ENCODE measurements at regions not wholly inside any gene's neighbourhood (a gene's known extent, or its start where the extent isn't known, plus 50 kb on each side); places are given as distances from the start of the nearest gene placed in this dataset.

GRCh38 chr7:136128050-136128449 is 150.9 kb upstream of the MTPN start:
- Histone ChIP-seq H3K27ac (no peak overlapping the region), H3K4me1 (no peaks in the 10 kb centered on the region), H3K4me2 (no peak overlapping the region), H3K4me3 (no peak overlapping the region), H3K9me3 (no peaks in the 10 kb centered on the region)
- ChIA-PET POLR2A (no interaction called here), CTCF (interaction anchor here (1.5 kb wide), 1 partner anchor 12 kb away, joined by 3 read pairs; no protein-coding TSS in a partner anchor)
- ATAC-seq (no peak), FAIRE-seq (no peak), DNase-seq (ENCODE audit: low read depth in 1 of 2, low spot score in 1 of 2) (no peak)
- WGBS (ENCODE audit: missing lambda C conversion rate): 0% methylated on average over 1 of the region's 3 CpGs
- TF ChIP-seq NFE2L2 (conservative IDR thresholded peaks at IDR 0.05; ENCODE audit: low read length) (no peak), CBX2 (IDR thresholded peaks at IDR 0.05; ENCODE audit: borderline replicate concordance, low read depth) (no peak), BHLHE40 (IDR thresholded peaks at IDR 0.05; ENCODE audit: low read depth, low read length) (no peak), HOXA7 (CRISPR knock-in tag; IDR thresholded peaks at IDR 0.05) (no peak), RCOR1 (IDR thresholded peaks at IDR 0.05; ENCODE audit: low read depth, low read length) (no peak), HEYL (CRISPR knock-in tag; IDR thresholded peaks at IDR 0.05) (no peak), KDM1A (IDR thresholded peaks at IDR 0.05; ENCODE audit: low read depth) (no peak), RAD21 (conservative IDR thresholded peaks at IDR 0.05 in 1 of 2, IDR thresholded peaks at IDR 0.05 in 1 of 2) (no peak), EHMT2 (IDR thresholded peaks at IDR 0.05; ENCODE audit: low read depth) (no peak), KDM5A (IDR thresholded peaks at IDR 0.05) (no peak), MAFK (IDR thresholded peaks at IDR 0.05; ENCODE audit: partially characterized antibody) (no peak)

- H3K4me1 ChIP-seq: no peaks in the 10 kb centered on the region
- no peak overlapping the region for H3K4me3 ChIP-seq
- ATAC-seq (no peak), DNase-seq (ENCODE audit: low read depth in 1 of 2, low spot score in 1 of 2) (no peak), FAIRE-seq (no peak)
- TF ChIP-seq NR3C1 (IDR thresholded peaks at IDR 0.05) (no peak), RAD21 (conservative IDR thresholded peaks at IDR 0.05 in 1 of 2, IDR thresholded peaks at IDR 0.05 in 1 of 2) (no peak), ZC3H11A (IDR thresholded peaks at IDR 0.05) (no peak), HMGXB4 (CRISPR knock-in tag; IDR thresholded peaks at IDR 0.05; ENCODE audit: borderline replicate concordance) (no peak), ELK1 (IDR thresholded peaks at IDR 0.05; ENCODE audit: low read depth, low read length) (no peak), EHMT2 (IDR thresholded peaks at IDR 0.05; ENCODE audit: low read depth) (no peak), HOXB5 (CRISPR knock-in tag; IDR thresholded peaks at IDR 0.05) (no peak), SREBF2 (IDR thresholded peaks at IDR 0.05) (no peak), FOXS1 (CRISPR knock-in tag; IDR thresholded peaks at IDR 0.05) (no peak), NFE2L2 (conservative IDR thresholded peaks at IDR 0.05; ENCODE audit: low read length) (no peak), TP53 (CRISPR knock-in tag; IDR thresholded peaks at IDR 0.05) (no peak)
- POLR2A ChIA-PET: no interaction called here
- no peak overlapping the region for H3K27ac ChIP-seq
- H3K4me2 ChIP-seq: no peak overlapping the region
- CTCF ChIA-PET: no interaction called here
- WGBS (ENCODE audit: missing lambda C conversion rate): 2% methylated on average over 3 of the region's 3 CpGs
- no peaks in the 10 kb centered on the region for H3K9me3 ChIP-seq
These were observed 146.2 kb upstream of the MTPN start for GRCh38 chr7:136123352-136123751.

- CTCF ChIA-PET: no interaction called here
- no peak for ATAC-seq
- Histone ChIP-seq H3K4me3 (no peak overlapping the region), H3K9me3 (no peaks in the 10 kb centered on the region), H3K4me1 (no peaks in the 10 kb centered on the region), H3K27ac (no peak overlapping the region), H3K4me2 (no peak overlapping the region)
- no peak for FAIRE-seq
- TF ChIP-seq EHMT2 (IDR thresholded peaks at IDR 0.05; ENCODE audit: low read depth) (no peak), EHF (CRISPR knock-in tag; IDR thresholded peaks at IDR 0.05) (no peak), MAFK (IDR thresholded peaks at IDR 0.05; ENCODE audit: partially characterized antibody) (no peak), RAD21 (conservative IDR thresholded peaks at IDR 0.05 in 1 of 2, IDR thresholded peaks at IDR 0.05 in 1 of 2) (no peak), HOXA7 (CRISPR knock-in tag; IDR thresholded peaks at IDR 0.05) (no peak), ESRRA (IDR thresholded peaks at IDR 0.05; ENCODE audit: borderline replicate concordance, low read length) (no peak), RARB (CRISPR knock-in tag; IDR thresholded peaks at IDR 0.05) (no peak), PHF8 (IDR thresholded peaks at IDR 0.05; ENCODE audit: borderline replicate concordance, low read depth) (no peak), ELK1 (IDR thresholded peaks at IDR 0.05; ENCODE audit: low read depth, low read length) (no peak), NFE2L2 (conservative IDR thresholded peaks at IDR 0.05; ENCODE audit: low read length) (no peak), KDM5A (IDR thresholded peaks at IDR 0.05) (no peak), ZSCAN20 (CRISPR knock-in tag; IDR thresholded peaks at IDR 0.05) (no peak), SMC3 (IDR thresholded peaks at IDR 0.05) (no peak), ZFP36 (IDR thresholded peaks at IDR 0.05; ENCODE audit: borderline replicate concordance, partially characterized antibody) (no peak), CBX8 (IDR thresholded peaks at IDR 0.05) (no peak), ZNF302 (CRISPR knock-in tag; IDR thresholded peaks at IDR 0.05) (no peak), EP300 (IDR thresholded peaks at IDR 0.05) (no peak), FOXS1 (CRISPR knock-in tag; IDR thresholded peaks at IDR 0.05) (no peak), CHD2 (IDR thresholded peaks at IDR 0.05; ENCODE audit: low read length, partially characterized antibody) (no peak)
- no peak for DNase-seq (ENCODE audit: low read depth in 1 of 2, low spot score in 1 of 2)
- POLR2A ChIA-PET: no interaction called here
- WGBS (ENCODE audit: missing lambda C conversion rate): 0% methylated on average over 1 of the region's 1 CpG
These were observed 144.9 kb upstream of the MTPN start for GRCh38 chr7:136122026-136122425.
